Tibial nerve (tissue), 3 donors: ENCODE measurements at regions not wholly inside any gene's neighbourhood (a gene's known extent, or its start where the extent isn't known, plus 50 kb on each side); places are given as distances from the start of the nearest gene placed in this dataset.

Source experiments
- POLR2A ChIP-seq, 2 donors: fragments of 450-650 bp; IDR thresholded peaks; one replicate each; pipeline ENCODE4 v1.6.1; 2017; ENCODE audit warnings: antibody characterized with exemption in 2 of 2, mild to moderate bottlenecking in 2 of 2, moderate library complexity in 2 of 2
- TF ChIP-seq, protein P1 (sequence below), 5 experiments: fragments of 200-600 bp in 3 of 5; fragments of 450-650 bp in 2 of 5; sonication (generic) in 3 of 5; IDR thresholded peaks; one replicate each; pipeline ENCODE4 v1.5.1; 2016 to 2019; ENCODE audit warnings: antibody characterized with exemption in 5 of 5, mild to moderate bottlenecking in 3 of 5, moderate library complexity in 2 of 5

DNA sequence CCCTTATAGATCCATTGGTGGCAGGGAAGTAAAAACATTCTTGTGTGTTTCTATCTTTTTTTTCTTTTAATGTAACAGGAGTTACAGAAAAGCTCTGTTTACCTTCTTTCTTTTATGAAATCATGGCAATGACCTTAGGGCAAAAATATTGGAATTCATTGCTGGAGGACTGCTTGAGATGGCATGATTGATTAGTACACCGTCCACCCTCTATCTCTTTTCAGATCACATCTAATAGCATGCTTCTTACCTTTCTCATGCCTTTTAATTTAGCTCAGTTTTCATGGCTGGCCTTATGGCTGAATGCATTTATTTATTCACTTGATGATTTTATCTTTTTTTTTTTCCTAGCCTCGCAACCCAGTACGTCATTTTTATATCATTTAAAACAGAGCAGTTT is 177.6 kb upstream of the CDH20 start:
- TF ChIP-seq, protein P1, sequence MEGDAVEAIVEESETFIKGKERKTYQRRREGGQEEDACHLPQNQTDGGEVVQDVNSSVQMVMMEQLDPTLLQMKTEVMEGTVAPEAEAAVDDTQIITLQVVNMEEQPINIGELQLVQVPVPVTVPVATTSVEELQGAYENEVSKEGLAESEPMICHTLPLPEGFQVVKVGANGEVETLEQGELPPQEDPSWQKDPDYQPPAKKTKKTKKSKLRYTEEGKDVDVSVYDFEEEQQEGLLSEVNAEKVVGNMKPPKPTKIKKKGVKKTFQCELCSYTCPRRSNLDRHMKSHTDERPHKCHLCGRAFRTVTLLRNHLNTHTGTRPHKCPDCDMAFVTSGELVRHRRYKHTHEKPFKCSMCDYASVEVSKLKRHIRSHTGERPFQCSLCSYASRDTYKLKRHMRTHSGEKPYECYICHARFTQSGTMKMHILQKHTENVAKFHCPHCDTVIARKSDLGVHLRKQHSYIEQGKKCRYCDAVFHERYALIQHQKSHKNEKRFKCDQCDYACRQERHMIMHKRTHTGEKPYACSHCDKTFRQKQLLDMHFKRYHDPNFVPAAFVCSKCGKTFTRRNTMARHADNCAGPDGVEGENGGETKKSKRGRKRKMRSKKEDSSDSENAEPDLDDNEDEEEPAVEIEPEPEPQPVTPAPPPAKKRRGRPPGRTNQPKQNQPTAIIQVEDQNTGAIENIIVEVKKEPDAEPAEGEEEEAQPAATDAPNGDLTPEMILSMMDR (IDR thresholded peaks at IDR 0.05), result no peak
- TF ChIP-seq POLR2A (IDR thresholded peaks at IDR 0.05), result no peak
